Body of pancreas (tissue), 4 donors: ENCODE measurements at regions not wholly inside any gene's neighbourhood (a gene's known extent, or its start where the extent isn't known, plus 50 kb on each side); places are given as distances from the start of the nearest gene placed in this dataset.

Experiments
- CTCF ChIP-seq, 7 experiments: fragments of 450-650 bp in 4 of 7; fragments of 200-600 bp in 3 of 7; sonication (generic) in 3 of 7; IDR thresholded peaks; one replicate each; pipeline ENCODE4 v1.5.1; 2016 to 2019; ENCODE audit warnings: antibody characterized with exemption in 7 of 7
- POLR2A ChIP-seq, 3 donors: fragments of 450-650 bp; IDR thresholded peaks; one replicate each; pipeline ENCODE4 v1.6.1; 2016; ENCODE audit warnings: antibody characterized with exemption in 3 of 3, mild to moderate bottlenecking in 2 of 3

GRCh38 chr4:3848323-3848722 is 82.1 kb downstream of the ADRA2C start:
- TF ChIP-seq POLR2A (IDR thresholded peaks at IDR 0.05) = no peak
- no peak for TF ChIP-seq CTCF (IDR thresholded peaks at IDR 0.05)
